AG10803 (cell line): ENCODE measurements at regions not wholly inside any gene's neighbourhood (a gene's known extent, or its start where the extent isn't known, plus 50 kb on each side); places are given as distances from the start of the nearest gene placed in this dataset.

ENCODE experiments used
- DNase-seq: peaks from one replicate; pipeline ENCODE4 v3.0.0; 2010; ENCODE audit warnings: low read depth
- H3K4me3 ChIP-seq: 2 replicates; pipeline ENCODE4 v1.5.1; 2011; ENCODE audit warnings: mild to moderate bottlenecking, low read length, control low read depth
- TF ChIP-seq, protein P1 (sequence below): conservative IDR thresholded peaks from 2 replicates; pipeline ENCODE4 v1.5.1; 2011; ENCODE audit warnings: mild to moderate bottlenecking, low read length, control low read depth, inconsistent platforms

DNA sequence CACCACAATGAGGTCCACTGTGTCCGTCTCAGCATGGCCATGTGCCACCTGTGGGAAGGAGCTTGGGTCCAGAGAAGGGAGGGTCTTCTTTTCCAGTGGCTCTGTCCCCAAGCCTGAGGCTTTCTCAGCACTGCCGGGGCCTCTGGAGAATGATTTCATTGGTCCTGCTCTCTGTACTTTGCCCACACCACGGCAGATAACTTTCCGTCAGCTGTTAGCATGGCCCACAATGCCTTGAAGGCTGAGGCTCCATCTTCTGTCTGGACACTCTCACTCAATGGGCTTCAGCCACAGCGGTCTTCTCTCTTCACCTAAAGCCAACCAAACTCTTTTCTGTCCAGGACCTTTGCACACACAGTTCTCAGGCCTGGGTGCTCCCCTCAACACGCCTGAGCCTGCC is 192.5 kb downstream of the CXCL12 start:
- DNase-seq = no peak

DNA sequence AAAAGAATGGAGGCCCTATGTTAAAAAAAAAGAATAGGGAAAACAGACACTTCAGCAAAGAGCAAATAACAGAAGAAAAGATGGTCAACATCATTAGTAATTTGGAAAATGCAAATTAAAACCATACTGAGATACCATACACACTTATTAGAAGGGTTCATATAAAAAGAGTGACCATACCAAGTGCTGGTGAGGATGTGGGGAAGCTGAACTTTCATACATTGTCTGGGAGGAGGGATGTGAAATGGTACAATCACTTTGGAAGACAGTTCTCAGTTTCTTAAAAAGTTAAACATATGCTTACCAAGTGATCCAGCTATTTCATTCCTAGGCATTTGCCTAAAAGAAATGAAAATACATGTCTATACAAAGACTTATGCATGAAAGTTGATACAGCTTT is 194.4 kb downstream of the CXCL12 start:
- DNase-seq = no peak
- TF ChIP-seq, protein P1, sequence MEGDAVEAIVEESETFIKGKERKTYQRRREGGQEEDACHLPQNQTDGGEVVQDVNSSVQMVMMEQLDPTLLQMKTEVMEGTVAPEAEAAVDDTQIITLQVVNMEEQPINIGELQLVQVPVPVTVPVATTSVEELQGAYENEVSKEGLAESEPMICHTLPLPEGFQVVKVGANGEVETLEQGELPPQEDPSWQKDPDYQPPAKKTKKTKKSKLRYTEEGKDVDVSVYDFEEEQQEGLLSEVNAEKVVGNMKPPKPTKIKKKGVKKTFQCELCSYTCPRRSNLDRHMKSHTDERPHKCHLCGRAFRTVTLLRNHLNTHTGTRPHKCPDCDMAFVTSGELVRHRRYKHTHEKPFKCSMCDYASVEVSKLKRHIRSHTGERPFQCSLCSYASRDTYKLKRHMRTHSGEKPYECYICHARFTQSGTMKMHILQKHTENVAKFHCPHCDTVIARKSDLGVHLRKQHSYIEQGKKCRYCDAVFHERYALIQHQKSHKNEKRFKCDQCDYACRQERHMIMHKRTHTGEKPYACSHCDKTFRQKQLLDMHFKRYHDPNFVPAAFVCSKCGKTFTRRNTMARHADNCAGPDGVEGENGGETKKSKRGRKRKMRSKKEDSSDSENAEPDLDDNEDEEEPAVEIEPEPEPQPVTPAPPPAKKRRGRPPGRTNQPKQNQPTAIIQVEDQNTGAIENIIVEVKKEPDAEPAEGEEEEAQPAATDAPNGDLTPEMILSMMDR = no peak
- no peak overlapping the region for H3K4me3 ChIP-seq

More for the DNA sequence above, 192.5 kb downstream of the CXCL12 start:
- TF ChIP-seq, protein P1 = no peak
- no peak overlapping the region for H3K4me3 ChIP-seq

DNA sequence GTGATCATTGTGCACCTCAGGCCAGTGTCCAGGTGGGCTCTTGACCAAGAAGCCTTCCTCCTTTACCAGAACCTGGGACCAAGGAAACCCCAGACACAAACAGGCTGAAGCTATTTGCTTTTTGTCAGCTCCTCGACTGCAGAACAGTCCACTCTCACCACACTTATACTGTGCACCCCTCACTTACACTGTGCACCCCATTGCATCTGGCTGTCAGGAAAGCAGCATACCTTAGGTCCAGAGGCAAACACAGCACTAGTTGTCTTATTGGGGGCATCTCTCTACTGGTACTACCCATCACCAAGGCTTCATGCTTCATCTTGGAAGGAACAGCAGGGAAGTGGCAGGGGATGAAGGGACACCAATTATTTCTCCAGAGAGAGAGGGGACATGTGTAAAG is 198.1 kb downstream of the CXCL12 start:
- H3K4me3 ChIP-seq = no peak overlapping the region
- TF ChIP-seq, protein P1 = no peak
- DNase-seq = no peak

DNA sequence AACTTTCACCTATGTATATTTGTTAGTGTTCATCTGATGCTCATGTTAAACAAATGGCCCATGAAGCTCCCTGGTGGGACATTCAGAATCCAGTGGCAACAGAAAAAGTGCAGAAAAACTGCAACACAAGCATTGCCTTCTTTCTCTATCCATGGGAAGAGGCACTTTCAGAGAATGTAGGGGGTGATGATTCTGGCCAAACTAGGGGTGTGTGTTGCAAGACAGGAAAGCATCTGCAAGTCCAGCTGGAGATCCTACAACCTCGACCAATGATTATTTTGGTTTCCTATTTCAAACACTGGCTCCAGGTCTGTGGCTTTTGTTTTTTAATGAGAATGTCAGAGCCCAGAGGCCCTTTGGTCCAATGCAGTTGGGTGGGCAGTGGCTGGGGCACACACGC is 198.7 kb downstream of the CXCL12 start:
- DNase-seq = peak; percentile 89

DNA sequence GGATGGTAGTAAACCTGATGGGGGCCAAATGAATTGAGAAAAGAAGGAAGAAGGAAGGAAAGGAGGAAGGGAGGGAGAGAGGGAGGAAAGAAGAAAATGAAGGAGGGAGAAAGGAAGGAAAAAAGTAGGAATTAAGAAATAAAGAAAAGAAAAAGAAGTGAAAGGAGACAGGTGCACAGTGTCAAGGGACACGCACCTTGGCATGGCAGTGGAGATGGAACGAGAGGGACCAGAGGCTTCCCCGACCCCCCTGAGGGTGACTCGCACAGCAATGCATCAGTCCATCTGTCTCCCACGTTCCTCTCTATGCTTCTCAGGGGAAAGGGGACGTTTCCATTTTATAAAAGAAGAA is 199.6 kb downstream of the CXCL12 start:
- TF ChIP-seq, protein P1 = no peak
- no peak overlapping the region for H3K4me3 ChIP-seq
- no peak for DNase-seq

More for the DNA sequence above, 198.7 kb downstream of the CXCL12 start:
- no peak overlapping the region for H3K4me3 ChIP-seq
- TF ChIP-seq, protein P1 = no peak

DNA sequence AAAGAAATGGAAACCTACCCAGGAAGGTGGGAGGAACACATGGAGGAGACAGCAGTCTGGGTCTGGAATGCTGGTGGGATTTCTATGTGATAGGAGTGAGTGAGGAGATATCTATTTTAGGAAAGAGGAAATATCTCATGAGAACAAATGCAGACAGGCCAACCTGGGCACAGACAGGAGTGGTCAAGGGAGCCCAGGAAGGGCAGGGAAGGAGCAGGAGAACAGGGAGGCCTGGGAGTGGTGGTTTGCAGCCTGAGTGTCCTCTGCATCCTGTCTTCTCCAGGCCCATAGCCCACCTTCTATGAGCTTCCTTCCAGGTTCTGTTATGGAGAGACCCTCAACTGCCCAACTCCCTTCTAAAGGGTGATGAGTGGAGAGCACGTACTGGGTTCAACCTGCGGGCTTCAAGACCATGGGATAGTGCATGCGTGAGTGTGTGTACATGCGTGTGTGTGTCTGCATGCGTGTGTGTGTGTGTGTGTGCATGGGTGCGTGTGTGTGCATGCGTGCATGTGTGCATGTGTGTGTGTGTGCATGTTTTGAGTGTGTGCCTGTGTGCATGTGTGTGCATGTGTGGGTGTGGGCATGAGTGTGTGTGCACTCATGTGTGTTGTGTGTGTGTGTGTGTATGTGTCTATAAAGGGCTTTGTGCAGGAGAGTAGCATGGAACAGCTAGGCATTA is 200.1 kb downstream of the CXCL12 start:
- TF ChIP-seq, protein P1 = no peak
- no peak overlapping the region for H3K4me3 ChIP-seq
- no peak for DNase-seq
